Gastroesophageal sphincter (tissue), 4 donors: ENCODE measurements at regions not wholly inside any gene's neighbourhood (a gene's known extent, or its start where the extent isn't known, plus 50 kb on each side); places are given as distances from the start of the nearest gene placed in this dataset.
"Not testable (repeated sequence)": the region's sequence is repeated elsewhere in the genome, so short reads cannot be mapped to it uniquely, and the experiment has no call there.

Source experiments
- ATAC-seq: fragments of 150-250 bp; one replicate; pipeline ENCODE4 v1.9.1; 2016; ENCODE audit warnings: mild to moderate bottlenecking, moderate library complexity
- H3K27ac ChIP-seq, 4 donors: fragments of 200-600 bp; sonication (generic) in 3 of 4; 1 replicate in 3 of 4; 2 replicates in 1 of 4; pipeline ENCODE4 v1.5.1; 2016 to 2019
- H3K27me3 ChIP-seq: fragments of 200-600 bp; sonication (generic); one replicate; pipeline ENCODE4 v1.5.1; 2019
- H3K36me3 ChIP-seq, 2 donors: fragments of 200-600 bp; sonication (generic); one replicate each; pipeline ENCODE4 v1.5.1; 2019; ENCODE audit warnings: control low read depth in 1 of 2
- H3K4me1 ChIP-seq, 3 donors: fragments of 200-600 bp; sonication (generic); 1 replicate in 2 of 3; 2 replicates in 1 of 3; pipeline ENCODE4 v1.5.1; 2016 to 2019; ENCODE audit warnings: control low read depth in 2 of 3
- H3K4me3 ChIP-seq, 2 donors: fragments of 200-600 bp; sonication (generic); one replicate each; pipeline ENCODE4 v1.5.1; 2019; ENCODE audit warnings: mild to moderate bottlenecking in 1 of 2, moderate library complexity in 1 of 2
- H3K9me3 ChIP-seq, 3 donors: fragments of 200-600 bp; sonication (generic); one replicate each; pipeline ENCODE4 v1.5.1; 2017 to 2019; ENCODE audit warnings: control low read depth in 2 of 3
- EP300 ChIP-seq: sonication (generic); formaldehyde crosslinking; IDR thresholded peaks from one replicate; pipeline ENCODE4 v1.6.1; 2017; ENCODE audit warnings: antibody characterized with exemption, mild to moderate bottlenecking
- POLR2A ChIP-seq, 2 donors: fragments of 450-650 bp; IDR thresholded peaks; one replicate each; pipeline ENCODE4 v1.6.1; 2017; ENCODE audit warnings: antibody characterized with exemption in 2 of 2, mild to moderate bottlenecking in 2 of 2, moderate library complexity in 1 of 2
- POLR2AphosphoS5 ChIP-seq: sonication (generic); formaldehyde crosslinking; IDR thresholded peaks from one replicate; pipeline ENCODE4 v1.6.1; 2017; ENCODE audit warnings: antibody characterized with exemption
- WGBS, 2 donors: methylation state at CpG; one replicate each; pipeline ENCODE4 v1.1.5; 2018; ENCODE audit warnings: low coverage in 1 of 2; 5-methylcytosine and 5-hydroxymethylcytosine counted together
- TF ChIP-seq, protein P1 (sequence below), 4 experiments: fragments of 200-600 bp in 2 of 4; fragments of 450-650 bp in 2 of 4; sonication (generic) in 1 of 4; IDR thresholded peaks; one replicate each; pipeline ENCODE4 v1.5.1; 2017 to 2019; ENCODE audit warnings: antibody characterized with exemption in 4 of 4, mild to moderate bottlenecking in 2 of 4, moderate library complexity in 2 of 4

DNA sequence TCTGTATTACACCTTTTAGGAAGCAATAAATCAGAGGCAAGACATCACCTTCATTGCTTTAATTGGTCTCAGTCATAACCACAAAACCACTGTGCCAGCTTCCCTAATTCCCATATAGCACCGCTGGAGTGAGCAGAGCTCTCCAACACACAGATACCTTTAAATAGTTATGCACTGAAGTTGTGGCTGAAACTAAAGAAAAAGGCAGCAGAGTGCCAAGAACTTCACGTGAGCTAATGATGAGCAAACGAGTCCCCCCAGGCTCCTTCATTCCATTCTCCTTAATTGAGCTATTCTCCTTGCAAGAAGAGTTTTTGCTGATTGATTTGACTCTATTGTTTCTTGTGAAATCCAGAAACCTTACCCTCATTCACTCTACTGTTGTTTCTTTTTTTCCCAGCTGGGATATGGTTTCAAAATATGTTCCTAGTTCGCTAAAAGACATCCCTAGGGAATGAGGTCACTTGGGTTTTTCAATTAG, 501.5 kb downstream of the SPATA31D1 start:
- WGBS, 2 donors: 19 to 22% methylated on average over 4 of the region's 4 CpGs
- TF ChIP-seq POLR2AphosphoS5 (no peak), EP300 (no peak), POLR2A (IDR thresholded peaks at IDR 0.05) (no peak)
- TF ChIP-seq, protein P1, sequence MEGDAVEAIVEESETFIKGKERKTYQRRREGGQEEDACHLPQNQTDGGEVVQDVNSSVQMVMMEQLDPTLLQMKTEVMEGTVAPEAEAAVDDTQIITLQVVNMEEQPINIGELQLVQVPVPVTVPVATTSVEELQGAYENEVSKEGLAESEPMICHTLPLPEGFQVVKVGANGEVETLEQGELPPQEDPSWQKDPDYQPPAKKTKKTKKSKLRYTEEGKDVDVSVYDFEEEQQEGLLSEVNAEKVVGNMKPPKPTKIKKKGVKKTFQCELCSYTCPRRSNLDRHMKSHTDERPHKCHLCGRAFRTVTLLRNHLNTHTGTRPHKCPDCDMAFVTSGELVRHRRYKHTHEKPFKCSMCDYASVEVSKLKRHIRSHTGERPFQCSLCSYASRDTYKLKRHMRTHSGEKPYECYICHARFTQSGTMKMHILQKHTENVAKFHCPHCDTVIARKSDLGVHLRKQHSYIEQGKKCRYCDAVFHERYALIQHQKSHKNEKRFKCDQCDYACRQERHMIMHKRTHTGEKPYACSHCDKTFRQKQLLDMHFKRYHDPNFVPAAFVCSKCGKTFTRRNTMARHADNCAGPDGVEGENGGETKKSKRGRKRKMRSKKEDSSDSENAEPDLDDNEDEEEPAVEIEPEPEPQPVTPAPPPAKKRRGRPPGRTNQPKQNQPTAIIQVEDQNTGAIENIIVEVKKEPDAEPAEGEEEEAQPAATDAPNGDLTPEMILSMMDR (IDR thresholded peaks at IDR 0.05): no peak
- peaks cover 6 to 28% (median 10%) of the 10 kb centered on the region in 3 donors for H3K4me1 ChIP-seq
- H3K36me3 ChIP-seq: no peaks in the 10 kb centered on the region
- H3K4me3 ChIP-seq: no peak overlapping the region
- peak overlapping the region in 3 of 4 donors; percentile 61 to 74 (median 68) for H3K27ac ChIP-seq
- ATAC-seq: no peak
- no peaks in the 10 kb centered on the region for H3K9me3 ChIP-seq
- no peaks in the 10 kb centered on the region for H3K27me3 ChIP-seq

DNA sequence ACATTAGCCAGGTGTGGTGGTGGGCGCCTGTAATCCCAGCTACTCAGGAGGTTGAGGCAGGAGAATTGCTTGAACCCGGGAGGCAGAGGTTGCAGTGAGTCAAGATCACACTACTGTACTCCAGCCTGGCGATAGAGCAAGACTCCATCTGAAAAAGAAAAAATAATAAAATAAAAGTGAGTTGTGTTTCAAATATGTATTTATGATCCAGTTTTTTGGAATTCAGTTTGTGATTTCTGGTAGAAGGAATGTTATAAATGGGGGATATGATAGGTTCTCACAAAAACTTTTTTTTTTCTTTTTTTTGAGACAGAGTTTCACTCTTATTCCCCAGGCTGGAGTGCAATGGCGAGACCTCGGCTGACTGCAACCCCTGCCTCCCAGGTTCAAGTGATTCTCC, 502.2 kb downstream of the SPATA31D1 start:
- peak overlapping the region in 2 of 4 donors; percentile 44 to 68 for H3K27ac ChIP-seq
- H3K36me3 ChIP-seq, H3K27me3 ChIP-seq, ATAC-seq, H3K4me3 ChIP-seq, H3K9me3 ChIP-seq: not testable (repeated sequence)
- H3K4me1 ChIP-seq: peaks cover 6 to 28% (median 10%) of the 10 kb centered on the region in 3 donors
- 66 to 100% methylated on average over 3 to 4 of the region's 5 CpGs for WGBS, 2 donors

DNA sequence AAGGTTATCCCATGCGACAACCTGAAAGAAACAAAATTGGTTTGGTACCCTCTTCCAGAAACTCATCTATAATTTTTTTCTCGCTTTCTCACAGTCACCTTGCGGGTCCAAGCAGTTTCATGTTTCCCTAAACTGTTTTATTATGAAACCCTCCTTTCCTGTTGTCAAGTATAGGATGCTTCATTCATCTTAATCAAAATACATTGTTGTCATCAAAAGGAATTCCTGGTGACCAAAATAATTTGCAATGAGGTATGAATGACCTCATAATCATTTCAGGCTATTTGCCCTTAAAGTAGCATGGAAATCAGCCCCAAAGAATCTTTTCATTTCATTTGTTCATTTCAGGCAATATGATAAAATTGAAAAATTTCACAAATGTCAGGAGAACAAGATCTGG, 503.0 kb downstream of the SPATA31D1 start:
- peaks cover 6 to 28% (median 10%) of the 10 kb centered on the region in 3 donors for H3K4me1 ChIP-seq
- no peaks in the 10 kb centered on the region for H3K36me3 ChIP-seq
- no peak for ATAC-seq
- TF ChIP-seq POLR2AphosphoS5 (no peak), EP300 (no peak), POLR2A (IDR thresholded peaks at IDR 0.05) (no peak)
- TF ChIP-seq, protein P1 (IDR thresholded peaks at IDR 0.05): no peak
- no peak overlapping the region for H3K4me3 ChIP-seq
- no peaks in the 10 kb centered on the region for H3K27me3 ChIP-seq
- H3K27ac ChIP-seq: no peak overlapping the region
- H3K9me3 ChIP-seq: no peaks in the 10 kb centered on the region
- WGBS, 2 donors: 93 to 100% methylated on average over 3 of the region's 3 CpGs

DNA sequence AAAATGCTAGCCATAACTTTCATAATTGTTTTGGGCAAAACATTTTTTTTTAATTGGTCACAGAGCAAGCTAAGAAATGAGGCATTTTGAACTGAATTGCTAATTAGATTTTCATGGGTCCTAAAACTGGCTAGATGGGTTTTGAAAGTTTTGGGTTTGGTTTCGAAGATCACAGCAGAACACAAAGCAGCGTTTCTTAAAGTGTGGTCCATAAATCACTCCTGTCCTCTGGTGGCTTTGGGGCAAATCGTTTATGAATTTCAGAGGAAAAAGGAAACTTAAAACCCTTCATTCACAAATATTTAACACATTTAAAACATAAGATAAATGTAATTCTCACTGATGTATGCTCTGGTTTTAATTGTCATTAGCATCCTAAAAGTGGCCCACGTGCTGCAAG, 503.7 kb downstream of the SPATA31D1 start:
- ATAC-seq: no peak
- no peak overlapping the region for H3K4me3 ChIP-seq
- H3K9me3 ChIP-seq: no peaks in the 10 kb centered on the region
- no peak overlapping the region for H3K27ac ChIP-seq
- no peaks in the 10 kb centered on the region for H3K27me3 ChIP-seq
- H3K36me3 ChIP-seq: no peaks in the 10 kb centered on the region
- WGBS, 2 donors: 40 to 76% methylated on average over 4 of the region's 4 CpGs
- TF ChIP-seq, protein P1 (IDR thresholded peaks at IDR 0.05): no peak
- TF ChIP-seq POLR2AphosphoS5: no peak
- no peak for TF ChIP-seq POLR2A (IDR thresholded peaks at IDR 0.05)
- TF ChIP-seq EP300: no peak
- H3K4me1 ChIP-seq: peaks cover 6 to 28% (median 10%) of the 10 kb centered on the region in 3 donors

DNA sequence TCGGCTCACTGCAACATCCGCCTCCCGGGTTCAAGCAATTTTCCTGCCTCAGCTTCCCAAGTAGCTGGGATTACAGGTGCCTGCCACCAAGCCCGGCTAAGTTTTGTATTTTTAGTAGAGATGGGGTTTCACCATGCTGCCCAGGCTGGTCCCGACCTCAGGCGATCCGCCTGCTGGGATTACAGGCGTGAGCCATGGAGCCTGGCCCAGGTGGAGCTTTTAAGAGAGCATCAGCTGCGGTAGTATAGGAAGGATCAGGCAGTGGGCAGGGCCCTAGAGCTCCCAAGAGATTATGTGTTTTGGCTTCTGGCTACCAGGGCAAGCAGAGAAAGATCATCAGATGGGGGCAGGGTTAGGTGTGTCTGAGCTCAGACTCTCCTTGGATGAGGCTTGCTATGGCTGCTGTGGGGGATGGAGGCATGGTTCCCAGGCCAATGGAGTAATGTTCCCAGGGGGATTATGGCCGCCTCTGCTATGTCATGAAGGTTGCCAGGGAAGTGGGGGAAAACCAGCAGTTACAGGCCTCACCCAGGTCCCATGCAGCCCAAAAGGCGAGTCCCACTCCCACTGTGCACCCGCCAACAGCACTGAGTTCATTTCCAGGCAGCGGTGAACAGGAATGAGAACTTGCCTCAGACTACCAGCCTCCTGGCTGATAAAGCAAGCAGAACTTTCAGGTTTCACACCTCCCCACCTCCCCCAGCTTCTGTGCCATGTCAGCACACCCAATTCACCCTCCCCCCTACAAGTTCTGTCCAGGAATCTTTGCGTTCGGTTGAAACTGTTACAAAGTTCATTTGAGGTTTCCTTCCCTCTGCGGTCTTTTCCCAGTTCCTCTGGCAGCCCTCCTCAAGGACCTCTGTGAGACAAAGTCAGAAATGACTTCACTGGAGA, 507.6 kb downstream of the SPATA31D1 start:
- Histone ChIP-seq H3K27me3 (no peaks in the 10 kb centered on the region), H3K4me1 (no peaks in the 10 kb centered on the region), H3K27ac (no peak overlapping the region), H3K9me3 (no peaks in the 10 kb centered on the region), H3K4me3 (no peak overlapping the region), H3K36me3 (no peaks in the 10 kb centered on the region)
- no peak for ATAC-seq
- WGBS, 2 donors: 87% methylated on average over 7 of the region's 16 CpGs; no CpG with 5 or more reads in 1 of the 2 donors
- no peak for TF ChIP-seq POLR2A (IDR thresholded peaks at IDR 0.05)
